Mucosa of descending colon (tissue), 3 donors: ENCODE measurements at regions not wholly inside any gene's neighbourhood (a gene's known extent, or its start where the extent isn't known, plus 50 kb on each side); places are given as distances from the start of the nearest gene placed in this dataset.
"Not testable (repeated sequence)": the region's sequence is repeated elsewhere in the genome, so short reads cannot be mapped to it uniquely, and the experiment has no call there.

Experiments used
- ATAC-seq: fragments of 200-7000 bp; cut with Tn5 transposase; one replicate; pipeline ENCODE4 v1.9.1; 2020; ENCODE audit warnings: mild to moderate bottlenecking, moderate library complexity
- DNase-seq, 3 donors: peaks; one replicate each; pipeline ENCODE4 v3.0.0-alpha.2; 2020
- H3K36me3 ChIP-seq: fragments of 200-600 bp; one replicate; pipeline ENCODE4 v1.8.0; 2021; ENCODE audit warnings: low read depth, mild to moderate bottlenecking
- H3K4me1 ChIP-seq: fragments of 200-600 bp; one replicate; pipeline ENCODE4 v1.8.0; 2021; ENCODE audit warnings: low read depth, mild to moderate bottlenecking
- H3K4me3 ChIP-seq: fragments of 200-600 bp; one replicate; pipeline ENCODE4 v1.8.0; 2021; ENCODE audit warnings: mild to moderate bottlenecking
- H3K9me3 ChIP-seq: fragments of 200-600 bp; one replicate; pipeline ENCODE4 v1.8.0; 2021; ENCODE audit warnings: mild to moderate bottlenecking
- CTCF ChIP-seq: fragments of 200-600 bp; IDR thresholded peaks from one replicate; pipeline ENCODE4 v1.8.0; 2022; ENCODE audit warnings: antibody characterized with exemption, mild to moderate bottlenecking
- intact Hi-C, 2 donors: fragments of 100-400 bp; cut with DNase I in 1 of 2; cut with micrococcal nuclease in 1 of 2; formaldehyde crosslinking; loops; one replicate each; pipeline versions ENCODE4 v1.11.0 to v1.11.1; 2022; cut with DNase I, micrococcal nuclease
- donor health status: DM: no; HTN: no; CAD: no; lungs with moderate emphysema.
- donor health status: DM: no; HTN: no; CAD: no.
- donor health status: DM: no; HTN: yes; CAD: no.

- no peaks in the 10 kb centered on the region for H3K36me3 ChIP-seq
- no peak overlapping the region for H3K4me3 ChIP-seq
- H3K4me1 ChIP-seq, result no peaks in the 10 kb centered on the region
- intact Hi-C loops, result no loop called here
- no peaks in the 10 kb centered on the region for H3K9me3 ChIP-seq
- no peak for TF ChIP-seq CTCF
- ATAC-seq (no peak), DNase-seq (no peak)
These were observed 1287.3 kb upstream of the ADGRL4 start for GRCh38 chr1:80293818-80294217.

- H3K36me3 ChIP-seq, intact Hi-C loops, ATAC-seq, H3K9me3 ChIP-seq, H3K4me1 ChIP-seq, DNase-seq, H3K4me3 ChIP-seq: not testable (repeated sequence)
These were observed 1282.2 kb upstream of the ADGRL4 start for GRCh38 chr1:80288750-80289149.

- intact Hi-C loops, result no loop called here
- H3K4me3 ChIP-seq, result no peak overlapping the region
- H3K9me3 ChIP-seq, result no peaks in the 10 kb centered on the region
These were observed 1276.0 kb upstream of the ADGRL4 start for GRCh38 chr1:80282536-80282935.

GRCh38 chr1:80278936-80279335 lies 1272.4 kb upstream of the ADGRL4 start:
- intact Hi-C loops, result no loop called here
- Histone ChIP-seq H3K4me3 (no peak overlapping the region), H3K36me3 (no peaks in the 10 kb centered on the region), H3K4me1 (no peaks in the 10 kb centered on the region), H3K9me3 (no peaks in the 10 kb centered on the region)
- no peak for TF ChIP-seq CTCF
- no peak for ATAC-seq
- no peak for DNase-seq

More at GRCh38 chr1:80282536-80282935, 1276.0 kb upstream of the ADGRL4 start:
- ATAC-seq (no peak), DNase-seq (no peak)
- no peaks in the 10 kb centered on the region for H3K4me1 ChIP-seq
- H3K36me3 ChIP-seq, result no peaks in the 10 kb centered on the region
- no peak for TF ChIP-seq CTCF

GRCh38 chr1:80274256-80274655 lies 1267.7 kb upstream of the ADGRL4 start:
- Histone ChIP-seq H3K36me3 (no peaks in the 10 kb centered on the region), H3K4me1 (no peaks in the 10 kb centered on the region), H3K4me3 (no peak overlapping the region), H3K9me3 (no peaks in the 10 kb centered on the region)
- no peak for DNase-seq
- no peak for ATAC-seq
- intact Hi-C loops, result no loop called here
- no peak for TF ChIP-seq CTCF

GRCh38 chr1:80272495-80272894 lies 1266.0 kb upstream of the ADGRL4 start:
- Histone ChIP-seq H3K9me3 (no peaks in the 10 kb centered on the region), H3K4me1 (no peaks in the 10 kb centered on the region), H3K4me3 (no peak overlapping the region), H3K36me3 (no peaks in the 10 kb centered on the region)
- intact Hi-C loops, result no loop called here
- ATAC-seq, result no peak
- TF ChIP-seq CTCF, result no peak
- no peak for DNase-seq
